Ascending aorta (tissue), 2 donors: ENCODE measurements at regions not wholly inside any gene's neighbourhood (a gene's known extent, or its start where the extent isn't known, plus 50 kb on each side); places are given as distances from the start of the nearest gene placed in this dataset.
A peak's percentile ranks its signal among the peaks of the same experiment; 100 is the strongest.

Experiments
- DNase-seq, 2 donors: peaks; one replicate each; pipeline ENCODE4 v3.0.0-alpha.2; 2019; ENCODE audit warnings: low spot score in 2 of 2
- H3K27ac ChIP-seq, 2 donors: fragments of 200-600 bp; sonication (generic); one replicate each; pipeline ENCODE4 v1.5.1; 2016 to 2017; ENCODE audit warnings: mild to moderate bottlenecking in 1 of 2
- H3K27me3 ChIP-seq: fragments of 200-600 bp; sonication (generic); one replicate; pipeline ENCODE4 v1.5.1; 2017
- H3K36me3 ChIP-seq, 2 donors: fragments of 200-600 bp; sonication (generic); one replicate each; pipeline ENCODE4 v1.5.1; 2016
- H3K4me1 ChIP-seq, 2 donors: fragments of 200-600 bp; sonication (generic); one replicate each; pipeline ENCODE4 v1.5.1; 2016 to 2017; ENCODE audit warnings: mild to moderate bottlenecking in 1 of 2
- H3K4me3 ChIP-seq, 2 donors: fragments of 200-600 bp; sonication (generic); one replicate each; pipeline ENCODE4 v1.5.1; 2016 to 2017; ENCODE audit warnings: mild to moderate bottlenecking in 1 of 2
- H3K9me3 ChIP-seq, 2 donors: fragments of 200-600 bp; sonication (generic); one replicate each; pipeline ENCODE4 v1.5.1; 2016
- CTCF ChIP-seq, 3 experiments: fragments of 200-600 bp in 2 of 3; fragments of 450-650 bp in 1 of 3; sonication (generic) in 2 of 3; IDR thresholded peaks; one replicate each; pipeline ENCODE4 v1.5.1; 2016 to 2019; ENCODE audit warnings: antibody characterized with exemption in 3 of 3, mild to moderate bottlenecking in 1 of 3, moderate library complexity in 1 of 3
- intact Hi-C: fragments of 100-400 bp; cut with DNase I; formaldehyde crosslinking; loops from one replicate; pipeline ENCODE4 v1.15.1; 2023

- intact Hi-C loops: loop anchor here (5.0 kb wide), 1 partner anchor 417 kb away; no protein-coding TSS in a partner anchor
- no peak for DNase-seq
- no peaks in the 10 kb centered on the region for H3K9me3 ChIP-seq
- no peaks in the 10 kb centered on the region for H3K36me3 ChIP-seq
- H3K4me1 ChIP-seq: no peaks in the 10 kb centered on the region
- no peak for TF ChIP-seq CTCF (IDR thresholded peaks at IDR 0.05)
- H3K27ac ChIP-seq: no peak overlapping the region
- no peak overlapping the region for H3K4me3 ChIP-seq
- no peaks in the 10 kb centered on the region for H3K27me3 ChIP-seq
These were observed 73.0 kb downstream of the SERPINA3 start for GRCh38 chr14:94685166-94685581.

DNA sequence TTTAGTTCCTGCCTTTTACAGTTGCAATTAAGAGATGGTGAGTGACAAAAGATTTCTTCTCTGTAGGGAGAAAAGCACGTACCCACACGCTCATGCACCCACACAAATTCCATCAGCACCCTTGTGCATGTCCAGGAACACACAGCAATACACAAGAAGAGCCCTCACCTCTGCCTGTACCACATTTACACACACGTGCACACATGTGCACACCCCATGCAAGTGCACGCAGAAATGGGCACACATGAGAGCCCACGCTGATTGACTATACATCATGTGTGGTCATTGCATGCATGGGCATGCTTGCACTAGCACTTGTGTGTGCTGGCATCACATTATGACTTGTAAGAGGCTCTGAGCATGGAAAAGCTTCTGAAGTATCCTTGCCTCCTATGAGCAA lies 70.5 kb downstream of the SERPINA3 start:
- no peak overlapping the region for H3K4me3 ChIP-seq

DNA sequence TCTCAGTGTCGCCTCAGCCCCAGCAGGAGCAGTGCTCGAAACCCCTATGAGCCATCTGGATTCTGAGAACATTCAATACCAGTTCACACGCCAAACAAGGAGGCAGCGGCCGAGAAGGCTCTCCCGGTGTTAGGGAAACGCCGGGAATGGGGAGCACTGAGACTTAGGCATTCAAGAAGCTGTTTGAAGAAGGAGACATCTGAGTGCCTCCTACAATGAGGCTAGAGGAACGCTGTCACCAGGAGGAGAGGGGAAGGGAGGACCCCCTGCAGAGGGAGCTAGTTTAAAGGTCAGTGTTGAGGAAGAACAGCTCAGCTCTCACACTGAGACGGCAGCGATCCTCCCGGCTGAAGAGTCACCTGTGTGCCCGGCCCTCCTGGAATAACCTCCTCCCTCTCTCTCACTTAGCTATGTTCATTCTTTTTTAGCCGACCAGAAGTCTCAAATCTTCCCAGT lies 69.9 kb downstream of the SERPINA3 start:
- no peak for TF ChIP-seq CTCF (IDR thresholded peaks at IDR 0.05)
- intact Hi-C loops: no loop called here
- no peak overlapping the region for H3K27ac ChIP-seq
- DNase-seq: peak in 1 of 2 donors; percentile 58
- H3K4me3 ChIP-seq: no peak overlapping the region
- H3K4me1 ChIP-seq: no peaks in the 10 kb centered on the region
- H3K36me3 ChIP-seq: no peaks in the 10 kb centered on the region
- no peaks in the 10 kb centered on the region for H3K9me3 ChIP-seq
- H3K27me3 ChIP-seq: no peaks in the 10 kb centered on the region

More for the DNA sequence above, 70.5 kb downstream of the SERPINA3 start:
- Histone ChIP-seq H3K4me1 (no peaks in the 10 kb centered on the region), H3K9me3 (no peaks in the 10 kb centered on the region), H3K27ac (no peak overlapping the region), H3K36me3 (no peaks in the 10 kb centered on the region), H3K27me3 (no peaks in the 10 kb centered on the region)
- intact Hi-C loops: no loop called here
- peak in 1 of 2 donors; percentile 42 for DNase-seq
- TF ChIP-seq CTCF (IDR thresholded peaks at IDR 0.05): no peak

DNA sequence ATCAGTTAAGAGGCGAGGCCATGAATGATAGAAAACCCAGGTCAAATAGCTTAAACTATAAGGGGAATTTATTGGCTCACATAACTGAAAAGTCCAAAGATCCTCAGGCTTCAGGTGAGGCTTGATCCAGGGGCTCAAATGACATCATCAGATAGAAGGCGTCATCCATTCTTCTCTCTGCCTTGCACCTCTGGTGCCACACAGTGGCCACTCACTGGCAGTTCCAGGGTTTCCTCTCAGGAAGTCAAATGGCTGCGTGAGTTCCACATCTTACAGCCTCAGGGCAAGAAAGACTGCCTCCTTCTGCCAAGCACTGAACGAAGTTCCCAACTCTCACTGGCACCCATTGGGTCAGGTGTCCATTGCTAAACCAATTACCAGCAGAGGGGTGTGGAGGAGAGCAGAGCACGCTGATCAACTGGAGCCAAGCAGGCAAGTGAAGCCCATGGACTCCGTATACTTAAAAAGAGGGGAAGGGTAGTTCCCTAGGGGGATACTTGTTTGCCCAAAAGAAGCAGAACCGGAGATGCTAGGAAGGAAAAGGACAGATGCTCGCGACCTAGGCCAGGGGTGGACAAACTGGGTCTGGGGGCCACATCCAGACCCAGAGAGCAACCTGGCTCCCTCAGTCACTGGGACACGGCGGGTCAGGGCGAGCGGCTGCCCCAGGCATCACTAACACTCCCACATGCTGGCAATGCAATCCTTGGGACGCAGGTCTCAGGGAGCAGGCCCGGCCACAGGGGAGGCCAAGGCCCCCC lies 69.3 kb downstream of the SERPINA3 start:
- Histone ChIP-seq H3K27me3 (no peaks in the 10 kb centered on the region), H3K4me3 (no peak overlapping the region), H3K36me3 (no peaks in the 10 kb centered on the region), H3K27ac (no peak overlapping the region), H3K4me1 (no peaks in the 10 kb centered on the region), H3K9me3 (no peaks in the 10 kb centered on the region)
- intact Hi-C loops: no loop called here
- TF ChIP-seq CTCF (IDR thresholded peaks at IDR 0.05): peak in 1 of 3 experiments; percentile 39
- DNase-seq: peak in 1 of 2 donors; percentile 34

DNA sequence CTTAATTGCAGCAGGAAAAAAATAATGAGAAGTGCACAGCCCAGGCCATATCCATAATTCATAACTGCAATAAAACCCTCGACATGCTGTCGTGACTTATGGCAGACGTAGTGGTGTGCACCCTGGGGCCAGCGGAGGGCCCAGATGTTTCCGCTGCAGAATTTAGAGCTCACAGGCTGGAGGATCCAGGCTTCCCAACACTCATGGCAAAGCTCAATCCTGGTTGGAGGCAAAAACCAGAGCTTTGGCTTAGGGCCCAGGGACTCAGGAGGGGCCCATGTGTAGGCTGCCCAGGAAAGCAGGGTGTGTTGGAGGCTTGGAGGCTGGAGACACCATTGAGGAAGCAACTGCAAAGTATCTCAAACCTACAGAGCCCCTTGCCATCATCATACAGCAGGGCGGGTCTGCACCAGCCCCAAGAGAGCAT lies 68.7 kb downstream of the SERPINA3 start:
- Histone ChIP-seq H3K27ac (no peak overlapping the region), H3K9me3 (no peaks in the 10 kb centered on the region), H3K36me3 (no peaks in the 10 kb centered on the region), H3K27me3 (no peaks in the 10 kb centered on the region), H3K4me3 (no peak overlapping the region), H3K4me1 (no peaks in the 10 kb centered on the region)
- TF ChIP-seq CTCF (IDR thresholded peaks at IDR 0.05): no peak
- intact Hi-C loops: no loop called here
- DNase-seq: peak in 1 of 2 donors; percentile 19
